GM21526 (cell line): ENCODE measurements at regions not wholly inside any gene's neighbourhood (a gene's known extent, or its start where the extent isn't known, plus 50 kb on each side); places are given as distances from the start of the nearest gene placed in this dataset.

Experiments used
- ATAC-seq: cut with Tn5 transposase; IDR thresholded peaks from one replicate; pipeline ENCODE4 v1.9.1; 2021; ENCODE audit warnings: moderate library complexity; ENCODE audit not compliant: unreplicated experiment, low FRiP score

DNA sequence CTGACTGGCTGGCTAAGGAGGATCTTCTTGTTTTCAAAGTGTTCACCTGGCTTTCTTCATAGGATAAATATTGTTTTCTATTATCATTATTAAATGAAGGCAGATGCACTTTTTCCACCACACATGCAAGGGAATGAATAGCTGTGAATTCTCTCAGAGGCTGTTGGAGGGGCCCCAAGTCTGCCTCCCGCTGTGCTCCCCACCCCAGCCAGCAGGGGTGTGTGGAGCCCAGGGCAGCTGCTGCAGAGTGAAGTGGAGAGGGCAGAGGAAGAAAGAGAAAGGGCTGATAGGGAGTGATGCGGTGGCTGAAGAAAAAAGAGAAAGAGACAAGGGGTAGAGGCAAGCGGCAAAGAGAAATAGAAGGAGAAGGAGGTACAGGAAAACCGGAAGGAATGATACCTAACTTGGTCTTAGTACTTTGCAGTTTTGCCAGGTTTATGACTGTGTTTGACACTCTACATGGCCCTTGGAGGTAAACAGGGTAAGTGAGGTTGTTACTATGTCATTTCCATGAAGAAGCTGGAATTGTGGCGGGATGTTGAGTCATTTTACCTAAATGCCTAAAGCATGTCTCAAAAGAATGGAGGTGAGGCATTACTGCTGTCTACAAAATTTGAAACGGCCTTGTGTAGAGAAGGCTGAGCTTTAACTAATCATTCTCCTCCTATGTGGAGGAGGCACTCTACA is 145.7 kb upstream of the B3GAT1 start:
- ATAC-seq, result no peak

DNA sequence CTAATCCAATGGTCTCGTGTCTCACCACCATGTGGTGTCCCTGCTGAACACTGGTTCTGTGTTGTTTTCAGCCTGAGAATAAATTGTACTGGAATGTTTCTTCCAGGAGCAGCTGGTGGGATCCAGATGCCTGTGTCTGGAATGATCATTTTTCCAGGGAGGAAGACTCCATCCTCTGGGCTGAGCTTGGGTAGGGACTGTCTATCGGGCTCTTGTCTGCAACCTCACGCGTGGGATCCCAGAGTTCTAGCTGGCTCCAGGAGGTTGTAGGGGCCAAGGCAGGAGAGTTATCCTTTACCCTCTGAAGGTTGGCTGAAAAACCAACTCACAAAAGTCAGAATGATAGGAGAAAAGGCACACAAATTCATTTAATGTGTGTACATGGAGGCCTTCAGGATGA is 144.1 kb upstream of the B3GAT1 start:
- ATAC-seq, result no peak

DNA sequence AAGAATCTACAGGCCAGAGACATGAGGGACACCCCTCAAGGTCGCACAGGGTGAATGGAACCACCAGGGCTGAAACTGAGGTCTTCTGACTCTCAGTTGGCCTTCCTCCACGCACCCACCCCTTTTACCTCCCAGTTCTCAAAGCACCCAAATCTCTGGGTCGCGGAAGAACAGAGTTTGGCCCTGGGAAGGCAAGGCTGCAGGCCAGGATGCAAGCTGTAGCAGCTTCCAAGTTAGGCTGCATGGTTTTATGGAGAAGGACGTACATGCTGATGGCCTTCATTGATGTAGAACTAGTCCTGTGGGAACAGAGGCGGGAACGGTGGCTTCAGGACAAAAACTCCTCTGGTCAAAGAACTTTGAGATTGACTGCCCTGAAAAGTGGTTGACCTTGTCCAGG is 143.5 kb upstream of the B3GAT1 start:
- ATAC-seq, result no peak

GRCh38 chr11:134554861-134555260 is 142.8 kb upstream of the B3GAT1 start:
- ATAC-seq, result no peak

DNA sequence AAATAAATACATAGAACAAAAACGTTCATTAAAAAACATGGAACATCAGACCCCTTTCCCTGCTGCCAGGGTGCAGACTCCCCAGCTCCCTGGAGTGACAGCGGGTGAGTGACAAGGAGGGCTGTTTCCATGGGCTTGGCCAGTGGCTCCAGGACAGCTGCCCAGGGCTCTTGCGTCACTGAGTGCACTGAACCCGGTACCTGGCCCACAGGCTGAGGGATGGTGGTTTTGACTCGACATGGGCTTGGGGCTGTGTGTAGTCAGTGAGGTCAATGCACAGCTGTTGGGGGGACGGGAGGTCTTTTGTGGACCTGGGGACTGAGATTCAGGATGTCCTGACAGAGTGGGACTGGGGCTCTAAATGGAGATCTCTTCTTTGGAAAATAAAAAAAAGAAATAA is 142.1 kb upstream of the B3GAT1 start:
- no peak for ATAC-seq

DNA sequence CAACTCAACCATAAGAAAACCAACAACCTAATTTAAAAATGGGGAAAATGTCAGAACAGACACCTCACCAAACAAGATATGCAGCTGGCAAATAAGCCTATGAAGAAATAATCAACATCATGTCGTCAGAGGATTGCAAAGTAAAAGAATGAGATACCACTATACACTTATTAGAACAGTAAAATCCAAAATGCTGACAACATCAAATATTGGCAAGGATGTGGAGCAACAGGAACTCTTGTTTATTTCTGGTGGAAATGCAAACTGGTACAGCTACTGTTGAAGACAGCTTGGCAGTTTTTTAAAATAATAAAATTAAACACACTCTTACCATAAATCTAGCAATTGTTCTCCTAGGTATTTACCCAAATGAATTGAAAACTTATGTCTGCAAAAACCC is 140.7 kb upstream of the B3GAT1 start:
- no peak for ATAC-seq

GRCh38 chr11:134545521-134545920 is 133.5 kb upstream of the B3GAT1 start:
- ATAC-seq, result no peak

DNA sequence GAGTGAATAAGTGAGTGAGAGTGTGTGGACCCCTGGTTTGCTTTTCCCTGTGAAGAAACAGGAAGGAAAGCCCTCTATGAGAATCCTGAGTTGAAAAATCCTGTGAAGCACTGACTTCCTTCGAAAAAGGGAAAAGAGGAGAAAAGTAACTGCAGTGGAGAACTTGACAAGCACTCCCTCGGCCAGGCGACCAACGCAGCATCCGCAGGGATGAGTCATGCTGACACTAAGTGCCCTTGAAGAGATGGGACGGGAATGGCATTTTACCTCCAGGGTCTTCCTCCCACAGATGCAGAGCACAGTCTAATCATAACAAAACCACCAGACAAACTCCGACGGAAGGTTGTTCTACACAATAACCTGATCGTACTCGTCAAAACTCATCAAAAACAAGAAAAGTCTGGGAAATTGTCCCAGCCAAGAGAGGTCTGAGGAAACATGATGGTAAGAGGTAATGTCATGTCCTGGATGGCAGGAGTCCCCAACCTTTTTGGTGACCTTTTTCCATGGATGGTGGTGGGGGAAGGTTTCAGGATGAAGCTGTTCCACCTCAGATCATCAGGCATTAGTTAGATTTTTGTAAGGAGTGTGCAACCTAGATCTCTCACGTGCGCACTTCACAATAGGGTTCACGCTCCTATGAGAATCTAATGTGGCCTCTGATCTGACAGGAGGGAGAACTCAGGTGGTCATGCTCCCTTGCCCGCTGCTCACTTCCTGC is 132.2 kb upstream of the B3GAT1 start:
- ATAC-seq, result no peak

GRCh38 chr11:134543645-134544044 is 131.6 kb upstream of the B3GAT1 start:
- no peak for ATAC-seq

- ATAC-seq, result no peak
Measured at GRCh38 chr11:134543241-134543640, 131.2 kb upstream of the B3GAT1 start.

DNA sequence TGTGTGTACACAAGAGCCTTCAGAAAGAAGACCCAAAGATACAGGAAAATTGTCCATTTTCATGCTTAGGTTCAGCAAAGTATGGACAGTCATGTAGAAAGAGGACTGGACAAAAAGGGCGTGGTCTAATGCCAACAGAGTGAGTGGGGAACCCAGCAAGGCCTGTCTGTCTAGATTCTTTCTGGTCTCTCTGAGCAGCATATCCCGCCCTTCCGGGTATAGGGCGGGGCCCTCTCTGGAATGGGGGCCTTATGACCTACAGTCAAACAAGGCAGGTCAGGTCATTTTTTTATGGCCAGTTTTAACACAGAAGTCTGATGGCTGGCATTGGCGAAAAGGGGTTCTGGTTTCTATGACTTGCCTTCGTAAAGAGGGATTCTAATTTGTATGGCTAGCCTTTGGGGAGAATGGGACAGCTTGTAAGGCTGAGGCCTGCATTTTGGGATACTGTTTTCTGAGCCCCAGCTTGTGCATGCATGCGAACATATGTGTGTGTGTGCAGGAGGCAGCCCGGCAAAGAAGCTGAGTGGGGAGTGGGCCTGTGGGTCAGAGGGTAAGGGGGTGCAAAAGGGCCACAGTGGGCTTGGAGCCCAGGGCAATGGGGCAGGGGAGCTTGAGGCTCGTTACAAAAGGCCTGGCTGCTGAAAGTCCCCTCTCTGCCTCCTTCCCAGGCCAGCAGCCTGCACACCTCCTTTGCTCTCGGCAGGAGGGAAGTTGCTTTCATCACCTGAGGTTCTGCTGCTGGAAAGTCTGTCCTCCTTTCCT is 130.5 kb upstream of the B3GAT1 start:
- ATAC-seq, result no peak

GRCh38 chr11:134541951-134542350 is 129.9 kb upstream of the B3GAT1 start:
- ATAC-seq, result no peak

GRCh38 chr11:134541355-134541754 is 129.3 kb upstream of the B3GAT1 start:
- no peak for ATAC-seq

DNA sequence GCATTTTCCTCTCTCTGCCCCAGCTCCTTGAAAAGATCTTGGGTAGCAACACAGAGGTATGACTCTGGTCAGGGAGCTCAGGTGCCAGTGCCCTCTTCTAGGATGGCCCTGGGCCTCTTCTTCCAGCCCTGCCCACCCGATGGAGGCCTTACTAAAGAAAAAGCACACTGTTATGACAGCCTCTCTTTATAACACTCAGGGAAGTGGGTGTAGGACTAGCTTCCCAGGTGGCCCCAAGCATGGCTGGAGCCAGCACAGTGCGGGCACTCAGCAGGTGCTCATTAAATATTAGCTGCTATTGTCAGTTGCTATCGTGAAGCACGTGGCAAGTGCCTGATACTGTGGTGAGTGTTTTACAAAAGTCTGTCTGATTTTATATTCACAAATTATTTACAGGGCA is 127.2 kb upstream of the B3GAT1 start:
- no peak for ATAC-seq

DNA sequence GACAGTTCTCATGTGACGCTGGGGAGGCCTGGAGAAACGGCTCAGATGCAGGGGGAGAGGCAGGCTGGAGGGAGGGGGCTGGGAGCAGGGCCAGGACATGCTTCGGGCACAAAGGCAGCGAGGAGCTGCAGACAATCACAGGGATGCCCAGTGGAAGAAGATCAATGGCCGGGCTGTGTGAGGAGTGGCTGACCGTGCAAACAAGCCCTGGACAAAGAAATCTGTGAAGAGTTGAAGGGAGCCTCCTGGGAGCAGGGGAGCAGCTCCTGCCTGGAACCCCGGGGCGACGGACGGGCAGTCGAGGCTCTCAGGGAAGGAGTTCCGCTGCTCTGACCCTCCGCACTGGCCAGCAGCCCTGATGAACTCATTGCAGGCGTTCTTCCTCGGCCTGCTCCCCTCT is 126.7 kb upstream of the B3GAT1 start:
- ATAC-seq, result no peak

DNA sequence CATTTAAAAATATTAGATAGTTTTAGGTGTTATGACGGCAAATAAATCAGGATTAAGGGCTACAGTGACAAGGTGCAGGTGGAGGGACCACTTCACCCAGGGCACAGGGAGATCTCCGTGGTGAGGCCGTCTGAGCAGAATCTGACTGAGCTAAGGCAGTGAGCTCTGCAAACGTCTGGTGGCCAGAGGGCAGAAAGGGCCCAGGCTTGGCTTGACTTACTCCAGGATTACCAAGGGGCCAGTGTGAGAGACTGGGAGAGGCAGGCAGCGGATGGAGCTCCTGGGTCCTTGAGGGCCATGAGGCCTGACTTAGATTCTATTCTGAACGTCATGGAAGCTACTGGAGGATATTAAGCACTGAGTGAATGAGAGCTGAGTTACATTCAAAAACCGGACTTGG is 125.9 kb upstream of the B3GAT1 start:
- ATAC-seq, result no peak

DNA sequence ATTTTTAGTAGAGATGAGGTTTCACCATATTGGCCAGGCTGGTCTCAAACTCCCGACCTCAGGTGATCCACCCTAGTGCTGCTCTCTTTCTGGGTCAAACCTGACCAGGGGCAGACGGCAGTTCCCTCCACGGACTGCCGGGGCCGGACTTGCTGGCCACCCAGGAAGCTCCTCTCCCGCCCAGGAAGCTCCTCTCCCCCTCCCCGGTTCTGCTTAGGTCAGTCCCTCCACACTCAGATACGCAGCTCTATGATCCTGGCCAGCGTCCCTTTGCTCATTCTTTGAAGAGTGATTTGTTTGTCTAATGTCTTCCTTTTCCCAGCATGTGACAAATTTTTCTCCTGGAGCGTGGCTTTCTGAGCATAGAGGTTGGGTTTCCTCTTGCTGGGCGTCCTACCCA is 125.3 kb upstream of the B3GAT1 start:
- no peak for ATAC-seq

- no peak for ATAC-seq
Measured at GRCh38 chr11:134536677-134537076, 124.6 kb upstream of the B3GAT1 start.

- ATAC-seq, result no peak
Measured at GRCh38 chr11:134536219-134536618, 124.2 kb upstream of the B3GAT1 start.

GRCh38 chr11:134535029-134536025 is 123.3 kb upstream of the B3GAT1 start:
- ATAC-seq, result no peak
